HEK293T (cell line): ENCODE measurements at regions not wholly inside any gene's neighbourhood (a gene's known extent, or its start where the extent isn't known, plus 50 kb on each side); places are given as distances from the start of the nearest gene placed in this dataset.

Experiments used
- BHLHE40 ChIP-seq: fragments of 450-650 bp; IDR thresholded peaks from 2 replicates; pipeline ENCODE4 v1.6.1; 2016; ENCODE audit warnings: mild to moderate bottlenecking, moderate library complexity, borderline replicate concordance
- HDGF ChIP-seq: fragments of 450-650 bp; IDR thresholded peaks from 2 replicates; pipeline ENCODE4 v1.6.1; 2017; ENCODE audit warnings: antibody characterized with exemption, borderline replicate concordance
- SP1 ChIP-seq: fragments of 450-650 bp; IDR thresholded peaks from 2 replicates; pipeline ENCODE4 v1.6.1; 2017
- TF ChIP-seq, protein P1 (sequence below): fragments of 450-650 bp; IDR thresholded peaks from 2 replicates; pipeline ENCODE4 v1.6.1; 2016

DNA sequence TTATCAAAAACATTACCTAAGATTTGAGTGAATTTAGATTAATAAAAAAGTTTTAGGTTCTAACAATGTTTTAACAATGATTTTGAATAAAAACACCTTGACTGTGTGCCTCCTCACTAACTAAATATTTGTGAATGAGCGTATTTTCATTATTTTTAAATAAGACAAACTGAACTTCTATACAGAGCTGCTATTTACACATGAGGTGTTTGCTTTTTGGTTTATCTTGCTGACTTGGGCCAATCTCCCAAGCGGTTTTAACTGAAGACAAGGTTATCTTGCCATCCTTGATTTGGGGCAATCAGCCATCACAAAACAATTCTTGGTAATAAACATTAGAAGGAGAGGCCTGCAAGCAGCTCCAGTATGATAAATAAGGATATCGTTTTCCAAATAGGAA, 108.2 kb upstream of the NRIP1 start:
- no peak for TF ChIP-seq HDGF
- no peak for TF ChIP-seq BHLHE40
- no peak for TF ChIP-seq SP1
- TF ChIP-seq, protein P1, sequence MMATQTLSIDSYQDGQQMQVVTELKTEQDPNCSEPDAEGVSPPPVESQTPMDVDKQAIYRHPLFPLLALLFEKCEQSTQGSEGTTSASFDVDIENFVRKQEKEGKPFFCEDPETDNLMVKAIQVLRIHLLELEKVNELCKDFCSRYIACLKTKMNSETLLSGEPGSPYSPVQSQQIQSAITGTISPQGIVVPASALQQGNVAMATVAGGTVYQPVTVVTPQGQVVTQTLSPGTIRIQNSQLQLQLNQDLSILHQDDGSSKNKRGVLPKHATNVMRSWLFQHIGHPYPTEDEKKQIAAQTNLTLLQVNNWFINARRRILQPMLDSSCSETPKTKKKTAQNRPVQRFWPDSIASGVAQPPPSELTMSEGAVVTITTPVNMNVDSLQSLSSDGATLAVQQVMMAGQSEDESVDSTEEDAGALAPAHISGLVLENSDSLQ = no peak
